Posterior vena cava (tissue), 2 donors: ENCODE measurements at regions not wholly inside any gene's neighbourhood (a gene's known extent, or its start where the extent isn't known, plus 50 kb on each side); places are given as distances from the start of the nearest gene placed in this dataset.

Experiments used
- DNase-seq: peaks from one replicate; pipeline ENCODE4 v3.0.0-alpha.2; 2020; ENCODE audit warnings: low spot score
- intact Hi-C, 2 donors: fragments of 100-400 bp; cut with DNase I; formaldehyde crosslinking; loops; one replicate each; pipeline versions ENCODE4 v1.14.1 to v1.14.2; 2022 to 2023
- donor health status: DM: yes; HTN: yes; CAD: no.
- donor health status: DM: yes; HTN: yes; CAD: no.

DNA sequence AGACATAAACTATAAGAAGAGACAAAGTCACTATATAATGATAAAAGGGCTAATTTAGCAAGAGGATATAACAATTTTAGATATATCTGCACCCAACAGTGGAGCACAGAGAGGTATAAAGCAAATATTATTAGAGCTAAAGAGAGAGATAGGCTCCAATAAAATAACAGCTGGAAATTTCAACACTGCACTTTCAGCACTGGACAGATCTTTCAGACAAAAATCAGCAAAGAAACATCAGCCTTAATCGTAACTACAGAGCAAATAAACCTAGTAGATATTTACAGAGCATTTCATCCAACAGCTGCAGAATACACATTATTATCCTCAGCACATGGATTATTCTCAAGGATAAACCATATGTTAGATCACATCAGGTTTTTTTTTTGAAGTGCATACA is 642.9 kb downstream of the AMY1C start:
- intact Hi-C loops: no loop called here
- no peak for DNase-seq

DNA sequence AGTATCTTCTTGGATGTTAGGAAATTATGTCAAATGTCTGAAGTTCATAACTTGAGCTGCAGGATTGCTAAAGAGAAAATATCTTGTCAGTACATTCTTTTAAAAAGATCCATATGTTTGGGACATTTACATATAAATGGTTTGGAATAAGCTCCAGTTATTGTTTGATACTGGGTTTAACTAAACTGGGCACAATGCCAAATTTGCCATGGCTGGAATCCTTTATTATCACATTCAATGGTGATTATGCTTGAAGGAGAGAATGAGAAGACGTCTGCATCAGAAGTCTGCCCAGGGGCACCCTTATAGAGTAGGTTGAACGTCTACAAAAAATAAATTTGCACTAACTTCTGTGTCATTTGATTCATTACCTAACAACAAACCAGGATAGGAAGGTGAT is 652.5 kb downstream of the AMY1C start:
- intact Hi-C loops: no loop called here
- no peak for DNase-seq

DNA sequence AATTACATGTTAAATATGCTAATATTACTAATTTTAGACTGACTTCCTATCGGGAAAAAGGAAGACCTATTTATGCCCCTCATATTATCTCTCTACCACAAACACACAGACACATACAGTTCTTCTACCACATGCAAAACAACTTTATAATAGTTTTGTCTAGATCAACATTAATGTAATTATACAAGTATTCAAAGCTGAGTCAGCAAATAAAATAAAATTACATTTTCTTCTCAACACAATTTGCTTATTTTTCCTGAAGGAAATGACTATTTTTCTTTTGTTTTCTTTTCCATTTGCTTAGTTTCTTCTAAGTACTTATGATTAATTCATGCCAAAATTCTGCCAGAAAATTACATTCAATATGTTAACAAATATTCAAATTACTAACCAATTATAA is 654.2 kb downstream of the AMY1C start:
- no peak for DNase-seq
- intact Hi-C loops: no loop called here

DNA sequence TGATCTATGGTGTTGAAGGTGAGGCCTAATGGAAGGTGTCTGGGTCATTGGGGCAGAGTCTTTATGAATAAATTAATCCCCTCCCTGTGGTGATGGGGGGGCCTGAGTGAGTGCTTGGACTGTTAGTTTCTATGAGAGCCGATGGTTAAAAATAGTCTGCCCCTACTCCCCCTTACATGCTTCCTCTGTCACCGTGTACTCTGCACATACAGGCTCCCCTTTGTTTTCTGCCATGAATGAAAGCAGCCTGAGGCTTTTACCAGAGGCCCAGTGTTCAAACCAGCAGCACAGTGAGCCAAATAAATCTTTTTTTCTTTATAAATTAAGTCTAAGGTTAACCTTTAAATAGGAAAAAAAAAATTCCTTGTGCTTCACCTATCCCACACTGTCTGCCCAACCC is 657.0 kb downstream of the AMY1C start:
- no peak for DNase-seq
- intact Hi-C loops: no loop called here

DNA sequence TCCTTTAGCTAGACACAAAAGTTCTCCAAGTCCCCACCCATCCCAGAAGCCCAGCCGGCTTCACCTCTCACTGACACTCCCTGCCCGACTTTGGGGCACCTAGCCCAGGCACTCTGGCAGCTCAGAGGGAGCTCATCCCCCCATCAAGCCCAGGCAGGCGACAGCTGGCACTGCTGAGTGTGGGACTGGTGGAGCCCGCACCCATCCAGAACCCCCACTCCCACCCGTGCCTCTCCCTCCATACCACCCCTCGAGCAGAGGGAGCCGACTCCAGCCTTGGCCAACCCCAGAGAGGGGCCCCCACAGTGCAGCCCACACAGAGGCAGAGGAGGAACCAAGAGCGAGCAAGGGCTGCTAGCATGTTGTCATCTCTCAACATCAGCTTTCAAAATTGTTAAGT is 658.6 kb downstream of the AMY1C start:
- intact Hi-C loops: no loop called here
- no peak for DNase-seq

DNA sequence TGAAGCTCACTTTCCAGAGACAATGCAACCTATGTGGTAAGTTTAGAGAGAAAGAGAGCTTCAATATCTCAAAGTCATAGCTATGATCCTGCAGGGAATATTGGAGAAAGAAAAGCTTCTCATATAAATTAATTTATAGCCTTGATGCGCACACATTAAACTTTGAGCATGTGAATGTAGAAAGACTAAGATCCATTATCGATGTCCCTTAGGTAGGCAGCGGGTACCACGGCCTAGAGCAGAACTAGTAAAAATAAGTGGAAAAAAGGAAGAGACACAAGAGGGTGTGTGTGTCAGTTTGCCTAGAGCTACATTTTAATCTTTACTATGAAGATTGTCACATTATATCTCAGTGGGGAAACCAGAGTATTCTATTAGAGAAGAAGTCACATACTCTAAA is 685.6 kb downstream of the AMY1C start:
- no peak for DNase-seq
- intact Hi-C loops: no loop called here

DNA sequence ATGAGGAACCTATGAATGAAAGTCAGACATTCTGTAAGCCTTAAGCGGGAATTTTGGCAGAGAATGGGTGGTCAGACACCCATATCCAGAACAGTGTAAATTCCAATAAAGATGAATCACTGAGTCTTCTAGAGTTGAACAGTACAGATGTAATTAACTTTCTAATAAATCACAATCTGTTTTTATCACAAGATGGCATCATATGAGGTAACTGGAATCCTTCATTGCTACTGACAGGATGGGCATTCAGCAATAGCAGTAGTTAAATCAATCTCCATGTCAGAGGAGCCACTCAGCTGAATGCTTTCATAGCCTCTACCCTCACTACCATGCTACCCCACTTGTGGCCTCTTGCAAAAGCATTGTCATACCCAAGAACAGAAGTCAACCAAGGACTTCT is 690.3 kb downstream of the AMY1C start:
- no peak for DNase-seq
- intact Hi-C loops: no loop called here

DNA sequence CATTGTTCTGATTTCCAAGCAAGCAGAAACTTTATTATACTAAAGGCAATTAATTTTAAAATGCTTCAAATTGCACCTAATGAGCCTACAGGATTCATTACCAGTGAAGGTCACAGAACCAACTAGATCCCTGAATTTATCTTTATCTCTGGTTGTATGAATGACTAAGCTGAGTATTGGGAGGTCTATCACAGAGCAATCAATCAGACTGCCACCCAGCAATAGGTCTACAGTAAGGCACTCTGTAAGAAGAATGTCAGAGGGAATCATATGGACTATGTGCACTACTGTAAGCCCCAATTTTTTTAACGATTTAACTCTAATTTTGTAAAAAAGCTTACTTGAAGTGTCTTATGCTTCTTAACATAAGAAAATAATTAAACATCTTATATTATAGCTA is 707.0 kb downstream of the AMY1C start:
- DNase-seq: no peak
- intact Hi-C loops: no loop called here

DNA sequence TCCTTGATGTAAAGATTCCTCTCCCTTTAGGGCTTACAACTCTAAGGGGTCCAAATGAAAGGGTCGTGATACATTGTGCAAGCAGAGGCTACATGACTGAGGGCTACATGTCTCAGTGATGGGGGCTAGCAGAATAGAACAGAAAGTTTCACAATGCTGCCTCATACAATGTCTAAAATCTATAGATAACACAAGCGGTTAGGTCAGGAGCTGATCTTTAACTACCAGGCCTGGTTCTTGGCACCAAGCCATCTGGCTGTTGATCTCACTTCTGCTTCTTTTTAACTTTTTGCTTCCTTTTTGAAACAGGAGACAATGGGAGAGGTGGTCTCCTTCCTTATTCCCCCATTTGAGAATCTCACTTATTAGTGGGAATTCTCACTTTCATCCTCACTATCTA is 710.2 kb downstream of the AMY1C start:
- intact Hi-C loops: no loop called here

DNA sequence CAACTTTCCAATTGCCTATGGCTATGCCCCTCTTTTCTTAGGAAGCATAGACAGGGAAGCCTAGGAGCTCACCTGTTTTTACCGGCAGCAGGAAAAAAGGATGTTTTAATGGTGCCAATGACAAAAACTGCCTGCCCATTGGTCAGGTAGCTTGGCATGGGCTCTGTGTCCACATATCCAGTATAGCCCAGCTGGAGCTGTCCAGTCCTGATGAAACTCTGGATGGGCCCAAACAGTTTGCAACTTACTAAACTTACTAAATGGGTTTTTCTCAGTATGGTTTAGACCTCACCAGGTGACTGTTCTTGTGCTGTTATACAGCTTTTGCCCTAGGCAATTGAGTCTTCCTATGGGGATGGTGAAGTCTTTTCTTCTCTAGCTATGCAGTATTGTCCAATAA is 711.2 kb downstream of the AMY1C start:
- intact Hi-C loops: no loop called here
- DNase-seq: no peak

More for the DNA sequence above, 710.2 kb downstream of the AMY1C start:
- no peak for DNase-seq

DNA sequence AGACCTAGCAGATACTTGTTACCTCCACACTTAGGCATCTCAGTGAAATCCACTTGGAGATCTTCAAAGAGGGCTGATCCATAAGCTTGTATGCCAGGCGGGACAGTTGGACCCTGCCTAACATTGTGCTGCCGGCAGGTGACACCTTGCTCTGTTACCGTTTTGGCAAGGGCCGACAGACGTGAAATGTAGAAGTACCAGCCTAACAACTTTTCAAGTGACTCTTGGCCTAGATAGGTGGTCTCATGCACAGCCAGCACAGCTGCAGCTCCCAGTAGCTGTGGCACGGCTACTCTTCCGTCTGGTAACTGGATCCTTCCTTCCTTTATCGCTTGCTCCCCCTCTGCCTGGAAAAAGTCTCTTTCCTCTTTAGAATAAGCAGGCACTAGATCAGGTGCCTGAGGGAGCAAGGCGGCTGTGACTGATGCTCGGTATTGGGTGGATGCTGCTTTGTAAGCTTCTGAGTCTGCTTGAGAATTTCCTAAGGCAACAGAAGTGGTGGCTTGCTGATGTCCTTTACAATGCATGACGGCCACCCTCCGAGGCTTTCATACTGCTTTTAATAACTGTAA is 713.5 kb downstream of the AMY1C start:
- intact Hi-C loops: no loop called here
- no peak for DNase-seq

DNA sequence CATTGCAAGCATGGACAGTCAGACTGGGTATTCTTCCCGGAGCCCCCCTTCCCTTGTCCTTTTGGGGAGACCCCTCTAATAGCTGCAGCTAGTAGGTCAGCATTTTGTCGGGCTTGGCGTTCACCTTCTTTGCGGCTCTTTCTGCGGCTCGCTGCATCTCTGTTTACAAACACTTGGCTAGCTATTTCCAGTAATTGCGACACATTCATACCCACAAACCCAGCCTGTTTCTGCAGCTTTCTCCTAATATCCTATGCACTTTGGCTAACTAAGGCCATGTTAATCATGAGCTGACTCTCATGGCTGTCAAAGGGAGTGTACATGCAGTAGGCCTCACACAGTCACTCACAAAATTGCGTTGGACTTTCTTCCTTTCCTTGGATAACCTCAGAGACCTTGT is 716.4 kb downstream of the AMY1C start:
- no peak for DNase-seq
- intact Hi-C loops: no loop called here

DNA sequence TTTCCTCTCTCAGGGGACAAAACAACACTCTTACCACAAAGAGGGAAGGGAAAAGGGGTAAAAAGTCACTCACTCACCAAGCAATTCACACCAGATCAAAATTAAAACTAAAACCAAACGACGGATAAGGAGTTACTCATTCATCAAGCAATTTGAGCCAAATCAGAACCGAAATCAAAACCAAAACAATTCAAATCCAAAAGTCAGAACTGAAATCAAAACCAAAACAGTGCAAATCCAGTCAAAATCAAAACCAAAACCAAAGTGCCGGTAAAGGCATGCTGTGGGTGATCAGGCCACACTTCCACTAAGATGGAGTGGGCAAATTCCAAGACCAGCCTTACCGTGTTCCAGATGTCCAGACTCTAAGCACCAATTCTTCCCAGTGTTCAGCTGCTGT is 717.9 kb downstream of the AMY1C start:
- DNase-seq: no peak
- intact Hi-C loops: no loop called here

DNA sequence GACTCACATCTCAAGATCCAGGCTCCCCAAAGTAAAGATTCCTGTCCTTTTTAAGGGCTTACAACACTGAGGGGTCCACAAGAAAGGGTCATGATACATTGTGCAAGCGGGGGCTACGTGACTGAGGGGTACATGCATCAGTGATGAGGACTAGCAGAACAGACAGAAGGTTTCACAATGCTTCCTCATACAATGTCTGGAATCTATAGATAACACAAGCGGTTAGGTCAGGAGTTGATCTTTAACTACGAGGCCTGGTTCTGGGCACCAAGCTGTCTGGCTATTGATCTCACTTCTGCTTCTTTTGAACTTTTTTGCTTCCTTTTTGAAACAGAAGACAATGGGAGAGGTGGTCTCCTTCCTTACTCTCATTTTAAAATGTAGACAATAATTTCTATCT is 718.6 kb downstream of the AMY1C start:
- no peak for DNase-seq
- intact Hi-C loops: no loop called here

DNA sequence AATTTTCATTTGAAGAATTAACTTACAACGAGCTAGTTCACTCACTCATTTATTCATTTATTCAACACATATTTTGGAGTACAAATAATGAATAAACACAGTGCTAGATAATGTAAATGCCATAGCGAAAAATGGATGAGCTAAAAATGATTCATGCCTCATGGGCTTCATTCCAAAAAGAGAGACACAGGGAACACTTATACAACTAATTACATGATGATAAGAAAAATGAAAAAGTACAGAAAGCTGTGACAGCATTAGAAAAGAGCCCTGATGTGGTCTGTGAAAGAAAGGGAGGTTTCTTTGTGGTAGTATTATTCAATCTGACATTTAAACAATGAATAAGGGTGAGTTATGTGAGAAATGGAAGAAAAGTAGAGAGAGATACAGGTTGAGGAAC is 726.4 kb downstream of the AMY1C start:
- intact Hi-C loops: no loop called here
- no peak for DNase-seq

DNA sequence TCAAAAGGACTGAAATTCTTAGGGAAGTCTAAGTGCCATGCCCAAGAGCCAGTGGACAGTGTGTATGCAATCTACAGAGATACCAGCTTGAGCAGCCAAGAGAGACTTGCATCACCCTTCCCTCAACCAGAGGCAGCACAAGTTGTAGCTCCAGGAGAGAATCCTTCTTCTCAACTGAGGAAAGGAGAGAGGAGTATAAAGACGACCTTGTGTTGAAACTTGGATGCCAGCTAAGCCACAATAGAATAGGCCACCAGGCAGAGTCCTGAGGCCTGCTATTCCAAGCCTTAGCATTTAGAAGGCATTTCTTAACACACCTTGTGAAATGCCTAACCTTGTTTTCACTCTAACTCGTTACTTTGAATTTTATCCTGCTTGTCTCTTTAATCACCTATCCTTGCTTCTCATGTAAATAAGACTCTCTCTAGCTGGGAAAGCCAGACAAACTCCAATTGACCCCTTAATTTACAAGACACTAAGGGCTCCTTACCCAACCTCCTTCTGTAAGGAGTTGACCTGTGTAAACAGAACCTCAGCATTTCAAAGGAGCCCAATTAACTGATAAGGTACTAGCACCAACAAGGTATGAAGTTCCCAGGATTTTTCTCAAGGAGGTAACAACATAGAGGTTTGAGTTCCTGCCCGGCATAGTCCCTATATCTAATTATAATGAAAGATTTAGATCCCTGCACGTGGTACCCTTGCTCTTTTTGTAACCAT is 738.8 kb downstream of the AMY1C start:
- DNase-seq: no peak
- intact Hi-C loops: no loop called here

DNA sequence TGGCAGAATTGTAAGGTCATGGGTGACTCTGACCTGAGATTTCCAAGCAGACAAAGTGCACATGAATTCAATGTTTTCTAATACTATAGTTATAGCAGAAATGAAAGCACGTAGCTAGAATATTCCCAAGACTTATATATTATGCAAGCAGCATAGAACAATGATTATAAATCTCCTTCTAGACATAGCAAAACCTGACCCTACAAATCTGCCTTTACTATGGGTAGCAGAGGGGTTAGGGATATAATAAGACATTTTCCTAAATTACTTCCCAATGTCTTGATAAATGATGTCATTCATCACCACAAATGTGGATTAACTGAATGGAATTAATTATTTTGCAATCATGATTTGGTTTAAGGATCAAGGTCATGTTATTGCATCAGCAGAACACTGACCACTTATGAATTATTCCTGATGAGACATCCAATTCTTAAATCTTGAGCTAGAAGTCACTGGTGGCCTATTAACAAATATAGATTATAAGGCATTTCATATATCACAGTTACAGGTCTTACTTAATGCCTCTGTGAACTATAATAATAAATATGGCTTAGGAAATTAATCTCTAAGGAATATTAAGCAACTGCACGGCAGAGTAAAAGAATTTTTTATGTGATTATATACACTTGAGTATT is 776.6 kb downstream of the AMY1C start:
- DNase-seq: no peak
- intact Hi-C loops: no loop called here

DNA sequence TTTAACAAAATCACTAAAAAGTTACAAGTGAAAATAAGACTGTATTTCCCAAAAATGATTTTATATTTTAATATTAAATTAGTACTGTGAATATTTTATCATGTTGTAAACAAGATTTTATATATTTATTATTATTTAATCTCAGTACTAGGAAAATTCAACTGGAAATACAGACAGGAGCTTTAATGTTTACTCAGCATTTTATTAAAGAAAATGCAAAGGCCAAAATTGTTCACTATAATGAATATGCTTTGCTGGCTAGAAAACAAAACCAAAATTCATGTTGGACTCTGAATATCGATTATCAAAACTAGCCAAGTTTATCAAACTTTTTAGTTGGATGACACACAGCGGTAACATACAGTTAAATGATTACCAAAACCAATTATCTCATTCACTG is 782.3 kb downstream of the AMY1C start:
- intact Hi-C loops: loop anchor here in 1 of 2 donors (10.0 kb wide), 1 partner anchor 1503 kb away; no protein-coding TSS in a partner anchor
- no peak for DNase-seq

DNA sequence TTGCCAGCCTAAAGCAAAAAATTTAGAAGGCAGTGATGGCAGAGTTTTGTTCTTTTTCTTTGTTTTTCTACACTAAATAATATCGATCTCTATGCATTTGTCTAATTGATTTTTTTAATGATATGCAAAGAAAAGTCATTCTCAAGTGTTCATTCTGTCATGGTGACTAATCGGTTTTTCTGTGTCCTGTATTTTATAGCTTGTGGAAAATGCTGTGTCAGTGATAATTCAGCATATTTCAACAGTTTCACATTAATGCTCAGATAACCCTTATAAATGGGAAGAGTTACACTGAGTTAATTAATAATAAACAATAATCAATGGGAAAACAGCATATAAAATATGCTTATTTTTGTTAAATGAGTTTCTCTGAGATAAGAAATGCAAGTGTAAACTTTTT is 824.9 kb downstream of the AMY1C start:
- DNase-seq: no peak
- intact Hi-C loops: no loop called here

DNA sequence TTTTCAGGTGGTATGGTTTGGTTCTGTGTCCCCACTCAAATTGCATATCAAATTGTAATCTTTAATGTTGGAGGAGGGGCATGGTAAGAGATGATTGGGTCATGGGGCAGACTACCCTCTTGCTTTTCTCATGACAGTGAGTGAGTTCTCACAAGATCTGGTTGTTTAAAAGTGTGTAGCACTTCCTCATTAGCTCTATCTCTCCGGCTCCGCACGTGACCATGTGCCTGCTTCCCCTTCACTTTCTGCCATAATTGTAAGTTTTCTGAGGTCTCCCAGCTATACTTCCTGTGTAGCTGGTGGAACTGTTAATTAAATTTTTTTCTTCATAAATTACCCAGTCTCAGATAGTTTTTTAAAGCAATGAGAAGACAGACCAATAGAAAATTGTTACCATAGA is 843.2 kb downstream of the AMY1C start:
- intact Hi-C loops: no loop called here

More for the DNA sequence above, 843.2 kb downstream of the AMY1C start:
- no peak for DNase-seq
